Glomerular visceral epithelial cell (primary cell): ENCODE measurements at regions not wholly inside any gene's neighbourhood (a gene's known extent, or its start where the extent isn't known, plus 50 kb on each side); places are given as distances from the start of the nearest gene placed in this dataset.

Experiments
- DNase-seq: peaks from one replicate; pipeline ENCODE4 v3.0.0-alpha.2; 2016; ENCODE audit errors: extremely low spot score

GRCh38 chr6:22466665-22467245 is 102.6 kb upstream of the HDGFL1 start:
- DNase-seq: no peak

DNA sequence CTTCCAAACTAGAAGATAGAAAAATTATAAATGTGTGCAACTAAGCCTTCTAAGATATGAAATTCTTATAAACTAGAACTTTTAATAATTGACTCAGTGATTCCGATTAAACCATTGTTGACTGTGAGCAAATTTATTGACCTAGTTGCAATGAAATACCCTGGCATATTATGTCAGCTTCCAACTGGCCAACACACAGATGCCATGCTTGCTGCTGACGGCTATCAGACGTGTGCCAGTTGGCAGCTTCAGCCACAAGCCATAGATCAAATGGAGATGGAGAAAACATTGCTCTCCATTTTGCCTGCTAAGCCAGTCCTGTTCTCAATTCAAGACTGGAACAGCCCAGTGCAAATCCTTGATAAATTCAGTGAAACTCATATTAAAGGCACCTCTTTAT is 101.7 kb upstream of the HDGFL1 start:
- DNase-seq: no peak

- DNase-seq: no peak
Observed at GRCh38 chr6:22468256-22468965, 101.0 kb upstream of the HDGFL1 start.

GRCh38 chr6:22470454-22471131 is 98.8 kb upstream of the HDGFL1 start:
- no peak for DNase-seq

DNA sequence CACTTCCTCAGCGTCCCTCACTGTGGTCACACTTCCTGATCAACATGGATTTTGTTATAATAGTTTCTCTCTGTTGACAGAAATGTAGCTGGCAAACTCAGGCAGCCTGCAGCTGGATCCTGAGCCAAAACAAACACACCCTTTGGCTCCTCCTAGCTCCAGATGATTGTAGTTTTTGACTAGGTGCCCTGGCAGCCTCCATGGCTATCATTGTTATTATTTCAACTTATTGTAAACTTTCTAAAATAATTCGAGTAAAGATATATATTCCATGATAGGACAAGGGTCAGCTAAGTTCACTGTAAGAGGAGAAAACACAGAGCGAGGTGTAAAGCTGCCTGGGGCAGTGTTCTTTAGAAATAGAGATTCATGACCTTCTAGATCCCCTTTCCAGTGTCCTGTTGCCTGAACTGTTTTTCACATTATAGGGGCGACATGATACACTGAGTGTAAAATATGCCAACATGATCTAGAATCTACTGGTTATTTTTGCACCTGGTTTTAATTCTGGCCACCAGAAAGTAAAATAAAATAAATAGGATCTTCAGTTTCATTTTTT is 98.2 kb upstream of the HDGFL1 start:
- DNase-seq: peak; percentile 4

DNA sequence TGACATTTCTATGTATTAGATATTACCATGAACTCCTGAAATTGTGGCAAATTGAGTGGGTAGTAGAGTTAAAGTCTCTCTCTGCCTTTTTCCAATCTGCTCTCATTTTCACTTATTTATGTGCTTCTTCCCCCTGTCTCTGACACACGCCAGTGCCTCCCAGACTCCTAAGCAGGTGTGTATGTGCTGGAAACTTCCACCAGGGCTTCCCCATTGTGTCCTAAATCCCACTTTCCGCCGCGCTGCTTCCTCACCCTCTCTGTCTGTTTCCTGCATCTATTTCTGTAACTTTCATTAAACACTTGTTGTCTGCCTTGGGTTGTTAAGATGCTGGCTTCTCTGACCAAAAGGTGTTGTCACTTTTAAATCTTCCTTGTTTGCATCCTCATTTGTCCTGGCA is 97.6 kb upstream of the HDGFL1 start:
- no peak for DNase-seq

DNA sequence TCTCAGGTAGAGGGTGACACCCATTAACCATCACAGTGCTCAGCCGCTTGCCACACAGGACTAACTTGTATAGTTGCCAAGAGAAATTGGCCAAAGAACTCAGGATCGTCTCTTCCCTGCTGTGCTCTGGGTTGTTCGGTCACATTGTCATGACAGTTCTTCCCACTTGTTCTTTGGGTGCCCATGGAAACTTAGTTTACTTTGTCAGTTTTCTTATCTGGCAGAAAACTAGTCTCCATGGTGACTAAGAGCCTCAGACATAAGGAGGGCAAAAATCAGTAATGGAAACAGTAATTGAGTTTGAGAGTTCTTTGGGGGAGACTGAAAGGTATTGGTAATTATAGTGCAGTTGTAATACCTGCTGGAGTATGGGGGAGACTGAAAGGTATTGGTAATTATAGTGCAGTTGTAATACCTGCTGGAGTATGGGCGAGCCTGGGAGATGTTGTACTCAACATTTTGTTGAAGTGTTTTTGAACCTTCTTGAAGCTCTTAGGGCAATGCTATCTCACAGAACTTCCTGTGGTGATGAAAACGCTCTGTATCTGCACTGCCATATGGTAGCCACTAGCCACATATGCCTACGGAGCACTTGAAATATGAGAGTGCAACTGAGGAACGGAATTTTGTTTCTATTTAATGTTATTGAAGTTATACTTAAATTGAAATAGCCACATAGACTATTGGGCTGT is 95.2 kb upstream of the HDGFL1 start:
- no peak for DNase-seq

DNA sequence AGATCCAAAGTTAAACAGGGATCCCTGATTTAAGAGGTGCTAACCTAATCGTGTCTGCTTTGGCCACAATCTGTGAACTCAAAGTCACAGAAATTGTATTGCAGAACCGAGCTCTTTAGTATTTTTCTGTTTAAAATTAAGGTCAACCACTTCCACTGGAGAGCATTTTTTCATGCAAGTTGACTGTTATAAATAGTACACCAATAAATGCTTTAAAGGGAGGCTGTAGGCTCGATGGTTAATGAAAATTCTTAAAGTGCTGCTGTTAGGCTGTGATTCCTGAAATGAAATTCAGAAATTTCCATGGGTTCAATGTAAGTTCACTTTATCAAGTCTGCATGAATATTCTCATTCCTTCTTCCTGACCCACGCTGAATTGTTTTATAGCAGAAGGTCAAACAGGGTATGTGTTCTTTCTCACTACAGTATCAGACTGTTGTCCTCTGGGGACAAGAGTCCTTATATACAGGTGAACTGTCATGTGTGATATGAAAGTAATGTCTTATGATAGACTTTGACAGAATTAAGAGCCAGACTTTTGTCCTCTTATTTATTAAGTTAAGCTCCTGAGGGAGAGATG is 92.5 kb upstream of the HDGFL1 start:
- DNase-seq: no peak

GRCh38 chr6:22497276-22497675 is 72.1 kb upstream of the HDGFL1 start:
- no peak for DNase-seq

GRCh38 chr6:22499815-22500214 is 69.6 kb upstream of the HDGFL1 start:
- DNase-seq: no peak

DNA sequence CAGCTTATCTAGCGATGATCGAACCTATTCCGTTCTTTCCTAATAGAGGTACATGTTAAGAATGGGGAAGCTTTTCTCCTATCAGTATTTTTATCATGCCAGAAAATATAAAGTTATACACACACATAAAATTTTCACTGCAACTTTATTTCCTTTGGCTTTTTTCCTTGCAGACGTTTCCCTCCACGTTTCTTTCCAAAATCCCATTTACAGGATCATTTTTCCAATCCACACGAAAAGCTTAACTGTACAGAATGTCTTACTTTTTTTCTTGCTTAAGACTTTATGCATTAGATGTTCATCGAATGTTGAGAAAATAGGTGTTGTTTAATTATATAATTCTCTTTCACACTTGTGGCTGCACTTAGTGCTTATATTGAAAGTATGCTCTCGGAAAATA is 62.9 kb upstream of the HDGFL1 start:
- DNase-seq: no peak

GRCh38 chr6:22512686-22513427 is 56.5 kb upstream of the HDGFL1 start:
- no peak for DNase-seq

GRCh38 chr6:22513667-22514066 is 55.7 kb upstream of the HDGFL1 start:
- no peak for DNase-seq

DNA sequence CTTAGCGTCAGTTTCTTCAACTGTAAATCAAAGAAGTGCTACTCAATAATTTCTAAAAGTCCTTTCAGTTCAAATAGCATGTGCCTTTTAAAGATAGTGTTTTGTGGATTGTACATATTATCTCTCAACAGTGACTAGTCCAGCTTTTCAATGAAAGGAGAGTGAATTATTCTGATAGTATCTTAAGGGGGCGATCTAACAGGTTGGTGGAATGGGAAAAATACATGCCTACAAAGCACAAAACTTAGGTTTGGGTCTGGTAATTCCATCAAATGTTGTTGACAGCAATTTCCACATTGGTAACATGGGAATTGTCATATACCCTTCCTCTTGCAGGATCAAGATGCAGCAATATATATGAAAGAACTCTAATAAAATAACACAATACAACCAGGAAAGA is 50.1 kb upstream of the HDGFL1 start:
- no peak for DNase-seq
